Nephron progenitor cell (in vitro differentiated cells): ENCODE measurements at regions not wholly inside any gene's neighbourhood (a gene's known extent, or its start where the extent isn't known, plus 50 kb on each side); places are given as distances from the start of the nearest gene placed in this dataset.

ENCODE experiments used
- DNase-seq: peaks from one replicate; pipeline ENCODE4 v3.0.0; 2021
- H3K27ac Mint-ChIP-seq: 2 replicates; pipeline ENCODE4 v1.8.0; 2021; ENCODE audit warnings: mild to moderate bottlenecking, moderate library complexity, mixed read lengths
- H3K27me3 Mint-ChIP-seq: 2 replicates; pipeline ENCODE4 v1.8.0; 2021; ENCODE audit warnings: mild to moderate bottlenecking, low read depth, mixed read lengths; ENCODE audit not compliant: poor library complexity
- H3K36me3 Mint-ChIP-seq: 2 replicates; pipeline ENCODE4 v1.8.0; 2021; ENCODE audit warnings: low read depth, mixed read lengths
- H3K4me1 Mint-ChIP-seq: 2 replicates; pipeline ENCODE4 v1.8.0; 2021; ENCODE audit warnings: mixed read lengths
- H3K4me3 Mint-ChIP-seq: 2 replicates; pipeline ENCODE4 v1.8.0; 2021; ENCODE audit warnings: mild to moderate bottlenecking, moderate library complexity, mixed read lengths
- H3K9me3 Mint-ChIP-seq: 2 replicates; pipeline ENCODE4 v1.8.0; 2021; ENCODE audit warnings: mild to moderate bottlenecking, moderate library complexity, mixed read lengths
- TF ChIP-seq, protein P1 (sequence below): fragments of 200-600 bp; sonication (generic); IDR thresholded peaks from 2 replicates; pipeline ENCODE4 v1.5.0; 2021; ENCODE audit warnings: antibody characterized with exemption

DNA sequence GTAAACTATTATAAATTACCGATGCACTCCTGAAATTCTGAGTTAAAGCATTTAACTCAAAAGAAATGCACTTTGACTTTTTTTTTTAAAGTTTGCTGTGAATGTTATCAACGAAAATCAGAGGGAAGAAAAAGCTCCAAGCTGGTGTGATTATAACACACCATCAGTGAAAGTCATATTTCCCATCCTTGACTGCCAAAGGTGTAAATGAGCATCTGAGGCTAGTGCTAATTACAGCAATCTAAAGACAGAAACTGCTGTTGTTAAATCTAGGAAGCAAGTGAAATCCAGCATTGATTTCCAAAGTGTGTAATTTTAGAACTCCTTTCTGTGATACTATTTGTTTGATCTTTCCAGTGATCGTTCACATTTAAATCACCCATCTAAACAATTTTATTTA lies 1538.8 kb downstream of the TECRL start:
- H3K36me3 Mint-ChIP-seq, result no peaks in the 10 kb centered on the region
- H3K4me3 Mint-ChIP-seq, result no peak overlapping the region
- H3K4me1 Mint-ChIP-seq, result no peaks in the 10 kb centered on the region
- no peaks in the 10 kb centered on the region for H3K9me3 Mint-ChIP-seq
- no peak overlapping the region for H3K27ac Mint-ChIP-seq
- no peaks in the 10 kb centered on the region for H3K27me3 Mint-ChIP-seq
- DNase-seq, result no peak
- TF ChIP-seq, protein P1, sequence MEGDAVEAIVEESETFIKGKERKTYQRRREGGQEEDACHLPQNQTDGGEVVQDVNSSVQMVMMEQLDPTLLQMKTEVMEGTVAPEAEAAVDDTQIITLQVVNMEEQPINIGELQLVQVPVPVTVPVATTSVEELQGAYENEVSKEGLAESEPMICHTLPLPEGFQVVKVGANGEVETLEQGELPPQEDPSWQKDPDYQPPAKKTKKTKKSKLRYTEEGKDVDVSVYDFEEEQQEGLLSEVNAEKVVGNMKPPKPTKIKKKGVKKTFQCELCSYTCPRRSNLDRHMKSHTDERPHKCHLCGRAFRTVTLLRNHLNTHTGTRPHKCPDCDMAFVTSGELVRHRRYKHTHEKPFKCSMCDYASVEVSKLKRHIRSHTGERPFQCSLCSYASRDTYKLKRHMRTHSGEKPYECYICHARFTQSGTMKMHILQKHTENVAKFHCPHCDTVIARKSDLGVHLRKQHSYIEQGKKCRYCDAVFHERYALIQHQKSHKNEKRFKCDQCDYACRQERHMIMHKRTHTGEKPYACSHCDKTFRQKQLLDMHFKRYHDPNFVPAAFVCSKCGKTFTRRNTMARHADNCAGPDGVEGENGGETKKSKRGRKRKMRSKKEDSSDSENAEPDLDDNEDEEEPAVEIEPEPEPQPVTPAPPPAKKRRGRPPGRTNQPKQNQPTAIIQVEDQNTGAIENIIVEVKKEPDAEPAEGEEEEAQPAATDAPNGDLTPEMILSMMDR, result no peak

DNA sequence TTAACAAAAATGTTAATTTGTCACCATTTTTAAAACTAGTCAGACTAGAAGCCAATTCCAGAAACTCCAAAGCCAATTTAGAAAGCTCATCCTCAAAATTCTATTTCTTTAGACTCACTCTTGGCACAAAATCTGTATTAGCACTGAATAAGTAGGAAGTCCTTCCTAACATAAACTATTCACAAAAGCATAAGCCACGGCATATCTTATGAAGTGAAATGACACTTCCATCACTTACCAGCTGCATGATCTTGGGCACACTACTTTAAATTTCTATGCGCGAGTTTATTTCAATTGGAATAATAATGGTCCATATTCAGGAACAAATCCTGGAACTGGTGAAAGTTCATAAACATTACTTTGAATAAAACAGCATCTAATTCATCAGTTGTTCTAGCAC lies 1544.0 kb downstream of the TECRL start:
- H3K4me3 Mint-ChIP-seq, result no peak overlapping the region
- H3K9me3 Mint-ChIP-seq, result no peaks in the 10 kb centered on the region
- TF ChIP-seq, protein P1, result no peak
- no peak overlapping the region for H3K27ac Mint-ChIP-seq
- no peaks in the 10 kb centered on the region for H3K4me1 Mint-ChIP-seq
- no peak for DNase-seq
- H3K27me3 Mint-ChIP-seq, result no peaks in the 10 kb centered on the region
- H3K36me3 Mint-ChIP-seq, result no peaks in the 10 kb centered on the region

DNA sequence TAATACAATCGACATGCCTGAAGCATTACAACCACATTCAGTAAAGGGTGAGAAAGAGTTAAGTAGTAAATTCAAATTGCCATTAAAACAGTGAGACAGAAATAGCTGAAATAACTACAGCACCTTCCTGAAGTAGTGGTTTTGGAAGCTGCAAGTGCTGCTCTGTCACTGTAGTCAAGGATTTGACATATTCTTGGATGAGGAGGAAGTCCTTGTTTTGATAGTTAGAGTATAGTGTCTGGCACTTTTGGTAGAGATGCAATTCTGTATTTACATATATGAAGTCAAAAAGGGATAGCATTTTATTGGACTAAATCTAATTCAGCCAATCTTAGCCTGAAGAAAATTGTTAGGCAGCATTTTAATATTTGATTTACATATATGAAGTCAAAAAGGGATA lies 1559.6 kb downstream of the TECRL start:
- H3K27me3 Mint-ChIP-seq, result no peaks in the 10 kb centered on the region
- TF ChIP-seq, protein P1, result no peak
- no peak overlapping the region for H3K27ac Mint-ChIP-seq
- H3K4me3 Mint-ChIP-seq, result no peak overlapping the region
- H3K9me3 Mint-ChIP-seq, result no peaks in the 10 kb centered on the region
- no peaks in the 10 kb centered on the region for H3K4me1 Mint-ChIP-seq
- no peak for DNase-seq
- no peaks in the 10 kb centered on the region for H3K36me3 Mint-ChIP-seq

DNA sequence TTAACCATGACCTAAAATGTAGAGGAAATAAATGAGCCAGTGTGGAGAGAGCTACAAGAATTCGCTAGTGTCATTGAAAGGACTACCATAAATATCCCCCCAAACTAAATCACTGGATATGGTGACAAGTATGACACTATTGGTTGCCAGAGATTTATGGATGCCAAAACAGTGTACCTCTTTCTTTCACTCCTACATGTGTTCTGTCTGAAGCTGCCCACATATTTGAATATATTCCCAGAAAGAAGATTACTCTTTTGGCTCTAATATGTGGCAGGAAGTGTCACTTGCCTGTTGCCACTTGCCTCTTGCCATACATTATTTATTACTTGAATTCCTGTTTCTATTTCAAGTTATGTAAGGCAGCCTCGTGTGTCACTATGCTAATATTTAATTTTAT lies 1573.6 kb downstream of the TECRL start:
- Mint-ChIP-seq H3K9me3 (no peaks in the 10 kb centered on the region), H3K27ac (no peak overlapping the region), H3K4me1 (no peaks in the 10 kb centered on the region), H3K27me3 (no peaks in the 10 kb centered on the region), H3K4me3 (no peak overlapping the region), H3K36me3 (no peaks in the 10 kb centered on the region)
- TF ChIP-seq, protein P1, result no peak
- no peak for DNase-seq

DNA sequence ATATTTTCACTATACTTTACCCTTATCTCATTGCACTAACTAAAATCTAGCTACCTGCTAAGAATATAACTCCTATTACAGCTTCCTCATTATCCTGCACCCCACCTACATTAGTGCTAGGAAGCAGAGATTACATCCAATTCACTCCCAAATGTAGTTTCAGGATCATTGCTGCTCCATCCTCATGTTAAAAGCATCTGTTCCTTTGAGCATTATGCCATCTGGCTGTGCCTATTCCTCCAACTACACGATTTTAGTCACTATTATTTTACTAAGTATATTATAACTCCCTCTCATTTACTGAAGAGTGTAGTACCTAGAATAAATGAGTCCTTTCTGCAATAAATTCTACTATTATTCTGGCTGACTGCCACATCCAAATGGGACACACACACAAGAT lies 1586.9 kb downstream of the TECRL start:
- Mint-ChIP-seq H3K9me3 (no peaks in the 10 kb centered on the region), H3K4me3 (no peak overlapping the region), H3K27me3 (peaks cover 4% of the 10 kb centered on the region), H3K4me1 (no peaks in the 10 kb centered on the region), H3K27ac (no peak overlapping the region), H3K36me3 (no peaks in the 10 kb centered on the region)
- TF ChIP-seq, protein P1, result no peak
- no peak for DNase-seq

DNA sequence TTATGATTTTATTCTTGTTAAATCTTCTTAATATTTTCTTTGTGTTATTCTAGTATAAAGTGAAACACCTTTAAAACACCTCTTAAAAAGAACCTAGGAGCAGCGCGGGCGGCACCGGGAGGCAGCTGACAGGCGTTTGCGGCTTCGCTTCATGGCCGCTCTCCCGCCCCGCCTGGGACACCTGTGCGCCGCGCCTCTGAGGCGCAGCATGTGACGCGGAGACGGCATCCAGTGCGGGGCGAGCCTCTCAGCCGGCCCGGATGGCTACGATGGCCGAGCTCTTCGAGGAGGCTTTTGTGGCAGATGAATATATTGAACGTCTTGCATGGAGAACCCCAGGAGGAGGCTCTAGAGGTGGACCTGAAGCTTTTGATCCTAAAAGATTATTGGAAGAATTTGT lies 1592.7 kb downstream of the TECRL start:
- TF ChIP-seq, protein P1, result no peak
- Mint-ChIP-seq H3K27ac (no peak overlapping the region), H3K4me1 (no peaks in the 10 kb centered on the region), H3K27me3 (no peaks in the 10 kb centered on the region), H3K36me3 (no peaks in the 10 kb centered on the region), H3K4me3 (no peak overlapping the region), H3K9me3 (no peaks in the 10 kb centered on the region)
- DNase-seq, result no peak
